AG04450 (cell line): ENCODE measurements at regions not wholly inside any gene's neighbourhood (a gene's known extent, or its start where the extent isn't known, plus 50 kb on each side); places are given as distances from the start of the nearest gene placed in this dataset.

Experiments used
- CTCF ChIA-PET: fragments of 300-600, 350-600 bp; formaldehyde crosslinking; extraction: SDS; loops from one replicate; lab custom pipeline; 2022; ENCODE audit warnings: antibody characterized with exemption, inconsistent platforms; lab: Charles Lee
- POLR2A ChIA-PET: fragments of 350-600 bp; formaldehyde crosslinking; extraction: SDS; loops from one replicate; lab custom pipeline; 2021; ENCODE audit warnings: antibody characterized with exemption, inconsistent platforms; lab: Yijun Ruan, JAX
- DNase-seq: peaks from one replicate; pipeline ENCODE4 v3.0.0-alpha.2; 2011; ENCODE audit warnings: low read depth, low spot score
- H3K27ac ChIP-seq: one replicate; pipeline ENCODE4 v1.5.1; 2012; ENCODE audit warnings: low read depth, low read length, control low read depth
- H3K27me3 ChIP-seq: one replicate; pipeline ENCODE4 v1.6.0; 2012; ENCODE audit warnings: low read length; ENCODE audit not compliant: control insufficient read depth, insufficient read depth
- H3K4me3 ChIP-seq: 2 replicates; pipeline ENCODE4 v1.5.1; 2011; ENCODE audit warnings: mild to moderate bottlenecking, low read depth, low read length, control low read depth
- H3K9me3 ChIP-seq: 2 replicates; pipeline ENCODE4 v1.5.1; 2012; ENCODE audit warnings: low read length; ENCODE audit not compliant: control insufficient read depth, insufficient read depth
- CTCF ChIP-seq: IDR thresholded peaks from 2 replicates; pipeline ENCODE4 v1.5.1; 2011; ENCODE audit warnings: low read depth, low read length, control low read depth, inconsistent platforms

- H3K27ac ChIP-seq, result no peak overlapping the region
- DNase-seq, result no peak
- H3K27me3 ChIP-seq, result no peaks in the 10 kb centered on the region
- no peak overlapping the region for H3K4me3 ChIP-seq
- TF ChIP-seq CTCF, result no peak
- H3K9me3 ChIP-seq, result no peaks in the 10 kb centered on the region
- ChIA-PET POLR2A (no interaction called here), CTCF (interaction anchor here (0.7 kb wide), 1 partner anchor 24 kb away, joined by 7 read pairs; no protein-coding TSS in a partner anchor)
These were observed 242.5 kb upstream of the HABP2 start for GRCh38 chr10:113310347-113310746.

GRCh38 chr10:113313048-113313602, 239.7 kb upstream of the HABP2 start:
- ChIA-PET POLR2A (no interaction called here), CTCF (interaction anchor here (1.1 kb wide), 1 partner anchor 71 kb away, joined by 3 read pairs; no protein-coding TSS in a partner anchor)
- no peak overlapping the region for H3K4me3 ChIP-seq
- no peak for DNase-seq
- TF ChIP-seq CTCF, result no peak
- no peaks in the 10 kb centered on the region for H3K9me3 ChIP-seq
- H3K27ac ChIP-seq, result no peak overlapping the region
- H3K27me3 ChIP-seq, result no peaks in the 10 kb centered on the region

- Histone ChIP-seq H3K27ac (no peak overlapping the region), H3K27me3 (no peaks in the 10 kb centered on the region), H3K9me3 (no peaks in the 10 kb centered on the region), H3K4me3 (no peak overlapping the region)
- ChIA-PET CTCF (no interaction called here), POLR2A (no interaction called here)
- DNase-seq, result no peak
- TF ChIP-seq CTCF, result no peak
These were observed 239.1 kb upstream of the HABP2 start for GRCh38 chr10:113313722-113314121.

GRCh38 chr10:113316506-113316905, 236.3 kb upstream of the HABP2 start:
- TF ChIP-seq CTCF, result no peak
- no peaks in the 10 kb centered on the region for H3K9me3 ChIP-seq
- no peak overlapping the region for H3K27ac ChIP-seq
- no peak for DNase-seq
- POLR2A ChIA-PET, result no interaction called here
- peaks cover 3% of the 10 kb centered on the region for H3K27me3 ChIP-seq
- H3K4me3 ChIP-seq, result no peak overlapping the region
- CTCF ChIA-PET, result no interaction called here

GRCh38 chr10:113317489-113317888, 235.4 kb upstream of the HABP2 start:
- Histone ChIP-seq H3K27me3 (peaks cover 6% of the 10 kb centered on the region), H3K9me3 (no peaks in the 10 kb centered on the region), H3K4me3 (no peak overlapping the region), H3K27ac (no peak overlapping the region)
- ChIA-PET CTCF (no interaction called here), POLR2A (no interaction called here)
- TF ChIP-seq CTCF, result no peak
- DNase-seq, result no peak
